Activated CD4-positive, alpha-beta T cell treated with anti-CD3 and anti-CD28 coated beads, Interleukin-2, amount 50 U/mL, for 16 hours (primary cell): ENCODE measurements at regions not wholly inside any gene's neighbourhood (a gene's known extent, or its start where the extent isn't known, plus 50 kb on each side); places are given as distances from the start of the nearest gene placed in this dataset.

Experiments used
- DNase-seq: peaks from one replicate; pipeline ENCODE4 v3.0.0-alpha.2; 2020

DNA sequence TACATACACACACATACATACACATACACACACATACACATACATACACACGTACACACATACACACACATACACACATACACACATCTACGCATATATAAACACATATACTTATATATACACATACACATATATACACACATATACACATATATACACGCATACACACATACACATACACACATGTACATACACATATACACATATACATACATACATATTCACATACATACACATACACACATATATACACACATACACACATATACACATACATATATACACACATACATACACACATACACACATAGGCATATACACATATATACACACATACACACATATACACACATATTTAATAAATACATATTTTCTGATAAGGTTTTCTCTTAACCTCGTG lies 324.0 kb downstream of the RPS6KC1 start:
- DNase-seq = no peak

DNA sequence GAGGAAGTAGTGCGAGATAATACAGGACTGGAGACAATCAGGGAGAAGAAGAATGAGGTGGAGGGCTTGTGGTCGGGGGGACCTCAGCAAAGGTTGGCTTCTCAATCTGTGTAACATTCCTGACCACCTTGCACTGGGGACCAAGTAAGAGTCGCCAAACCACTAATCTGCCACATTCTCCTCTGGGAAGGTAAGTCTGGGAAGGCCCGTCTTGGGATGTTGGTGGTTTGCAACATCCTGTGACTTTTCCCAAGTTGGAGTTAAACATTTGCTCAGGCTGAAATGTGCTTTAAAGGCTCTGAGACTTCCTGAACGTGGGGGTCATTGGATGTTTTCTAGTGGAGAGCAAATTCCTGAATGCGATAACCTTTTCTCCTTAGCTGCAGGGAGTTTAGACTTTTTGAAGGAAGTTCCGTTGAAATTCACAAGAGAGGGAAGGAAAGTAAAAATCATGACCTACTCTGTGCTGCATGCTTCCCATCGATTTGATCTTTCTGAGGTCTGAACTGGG lies 325.9 kb downstream of the RPS6KC1 start:
- no peak for DNase-seq

DNA sequence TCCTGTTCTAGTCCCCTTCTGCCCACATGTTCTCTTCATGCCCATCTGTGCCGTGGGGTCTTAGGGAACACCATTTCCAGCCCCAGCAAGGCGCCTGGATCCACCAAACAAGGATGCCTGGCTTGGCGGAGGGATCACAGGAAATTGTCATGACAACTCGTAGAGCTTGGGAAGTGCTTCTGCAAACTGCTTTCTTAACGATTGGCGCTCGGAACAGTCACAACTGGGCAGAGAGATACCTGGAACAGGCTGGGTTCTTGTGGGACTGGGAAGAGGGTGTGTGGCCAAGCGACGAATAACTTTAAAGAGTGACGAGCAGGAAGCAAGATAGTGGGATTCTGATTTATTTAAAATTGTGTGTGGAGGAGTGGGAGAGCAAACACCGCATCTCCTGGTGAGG lies 329.8 kb downstream of the RPS6KC1 start:
- no peak for DNase-seq

DNA sequence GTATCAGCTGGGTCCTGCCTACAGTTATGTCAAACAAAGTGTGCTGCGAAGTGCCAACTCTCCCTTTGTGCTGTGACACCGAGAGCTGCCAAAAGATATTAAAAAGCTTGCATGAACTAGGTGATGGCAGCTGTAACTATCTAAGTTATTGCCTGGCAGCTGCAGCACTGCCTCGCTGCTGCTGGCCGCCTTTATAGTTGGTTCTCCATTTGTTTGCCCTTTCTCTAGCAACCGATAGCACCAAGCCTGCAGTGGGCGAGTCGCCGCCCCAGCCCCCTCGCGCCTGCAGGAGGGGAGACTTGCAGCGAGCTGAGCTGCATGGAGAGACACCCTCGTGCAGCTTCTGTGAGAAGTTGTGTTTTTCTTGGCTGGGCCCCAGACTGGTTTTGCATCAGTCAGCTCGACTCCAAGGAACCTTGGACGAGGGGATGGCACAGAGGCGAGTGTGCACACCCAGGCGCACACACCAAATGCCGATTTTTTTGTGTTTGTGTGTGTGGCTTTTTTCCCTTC lies 330.6 kb downstream of the RPS6KC1 start:
- no peak for DNase-seq

DNA sequence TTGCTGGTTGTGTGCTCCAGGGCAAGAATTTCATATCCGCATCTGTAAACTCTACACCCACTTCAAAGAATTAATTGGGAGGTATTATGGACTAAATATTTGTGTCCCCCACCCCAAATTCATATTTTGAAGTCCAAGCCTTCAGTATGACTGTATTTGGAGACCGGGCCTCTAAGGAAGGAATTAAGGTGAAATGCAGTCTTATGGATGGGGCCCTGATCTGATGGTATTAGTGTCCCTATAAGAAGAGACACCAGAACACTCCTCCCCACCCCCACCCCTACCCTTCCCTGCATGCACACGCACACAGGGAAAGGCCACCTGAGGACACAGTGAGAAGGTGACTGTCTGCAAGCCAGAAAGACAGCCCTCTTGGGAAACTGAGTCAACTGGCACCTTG lies 332.4 kb downstream of the RPS6KC1 start:
- no peak for DNase-seq

DNA sequence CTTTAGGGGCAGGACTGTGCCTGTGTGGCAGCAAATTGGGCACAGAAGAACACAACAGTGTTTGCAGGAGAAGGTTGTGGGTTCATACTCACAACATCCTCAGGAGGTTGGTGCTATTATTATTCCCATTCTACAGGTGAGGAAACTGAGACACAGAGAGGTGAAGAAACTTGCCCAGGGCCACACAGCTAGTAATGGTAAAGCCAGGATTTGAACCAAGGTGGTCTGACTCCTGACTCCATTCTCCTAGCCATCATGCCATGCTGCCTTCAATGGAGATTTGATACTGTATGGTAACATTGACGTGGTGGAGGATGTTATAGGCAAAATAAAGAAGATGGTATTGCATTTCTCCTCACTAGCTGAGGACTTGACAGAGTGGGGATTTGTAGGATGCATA lies 334.2 kb downstream of the RPS6KC1 start:
- no peak for DNase-seq

DNA sequence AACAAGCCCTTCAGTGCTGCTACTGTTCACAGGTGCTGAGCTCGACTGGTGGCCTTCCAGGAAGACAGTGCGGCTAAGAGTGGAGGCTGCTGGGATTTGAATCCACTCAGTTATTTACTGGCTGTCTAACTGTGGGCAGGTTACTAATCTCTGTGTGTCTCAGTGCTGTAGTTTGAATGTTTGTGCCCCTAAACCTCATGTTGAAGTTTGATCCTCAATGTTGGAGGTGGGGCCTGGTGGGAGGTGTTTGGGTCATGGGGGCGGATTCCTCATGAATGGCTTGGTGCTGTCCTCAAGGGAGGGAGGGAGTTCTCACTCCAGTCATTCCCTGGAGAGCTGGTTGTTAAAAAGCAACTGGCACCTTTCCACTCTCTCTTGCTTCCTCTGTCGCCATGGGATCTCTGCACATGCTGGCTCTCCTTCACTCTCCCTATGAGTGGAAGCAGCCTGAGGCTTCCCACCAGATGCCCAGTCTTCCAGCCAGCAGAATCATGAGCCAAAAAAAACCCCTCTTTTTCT lies 334.8 kb downstream of the RPS6KC1 start:
- no peak for DNase-seq

DNA sequence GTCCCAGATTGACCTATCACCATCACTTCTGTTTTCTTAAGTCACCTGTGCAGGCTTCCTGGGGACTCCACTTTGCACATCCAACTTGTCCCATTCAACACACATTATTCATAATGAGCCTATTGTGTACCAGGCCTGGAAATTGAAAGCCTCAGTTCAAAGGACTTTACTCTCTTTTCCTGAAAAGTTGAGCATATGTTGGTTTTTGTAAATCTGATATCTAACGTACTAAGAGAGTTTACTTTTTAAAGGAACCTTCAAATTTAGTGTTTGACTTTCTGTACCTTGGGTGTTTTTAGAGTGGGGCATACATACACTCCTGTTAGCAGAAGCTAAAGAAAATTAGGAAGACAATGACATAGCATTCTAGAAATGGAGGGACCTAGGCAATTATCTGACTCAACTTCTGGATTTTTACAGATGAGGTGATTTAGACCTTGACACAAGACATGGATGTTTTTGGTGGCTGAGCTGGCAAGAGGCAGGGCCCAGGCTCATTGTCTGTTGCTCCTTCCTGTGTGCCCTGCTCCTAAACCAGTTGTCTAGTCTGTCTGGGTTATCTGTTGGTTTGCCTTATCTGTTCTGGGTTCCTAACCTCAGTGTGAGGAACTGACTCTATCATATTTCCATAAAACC lies 336.5 kb downstream of the RPS6KC1 start:
- DNase-seq = no peak

DNA sequence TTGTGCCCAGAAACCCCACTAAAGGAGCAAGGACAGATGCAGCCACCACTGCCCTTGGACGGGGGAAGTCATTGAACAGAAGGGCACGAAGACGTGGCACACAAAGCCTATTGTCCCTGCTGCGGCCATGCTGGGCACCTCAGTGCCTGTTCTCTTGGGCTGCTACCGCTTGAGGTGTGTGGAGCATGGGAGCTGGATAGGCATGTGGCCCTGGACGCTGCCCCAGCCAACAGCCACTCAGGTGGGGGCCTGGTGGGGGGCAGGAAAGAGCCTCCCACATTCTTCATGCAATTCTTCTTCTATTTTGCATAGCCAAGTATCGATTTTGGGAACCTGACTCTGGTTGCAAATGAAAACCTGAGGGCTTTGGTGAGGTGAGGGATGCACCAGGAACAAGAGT lies 337.2 kb downstream of the RPS6KC1 start:
- no peak for DNase-seq

DNA sequence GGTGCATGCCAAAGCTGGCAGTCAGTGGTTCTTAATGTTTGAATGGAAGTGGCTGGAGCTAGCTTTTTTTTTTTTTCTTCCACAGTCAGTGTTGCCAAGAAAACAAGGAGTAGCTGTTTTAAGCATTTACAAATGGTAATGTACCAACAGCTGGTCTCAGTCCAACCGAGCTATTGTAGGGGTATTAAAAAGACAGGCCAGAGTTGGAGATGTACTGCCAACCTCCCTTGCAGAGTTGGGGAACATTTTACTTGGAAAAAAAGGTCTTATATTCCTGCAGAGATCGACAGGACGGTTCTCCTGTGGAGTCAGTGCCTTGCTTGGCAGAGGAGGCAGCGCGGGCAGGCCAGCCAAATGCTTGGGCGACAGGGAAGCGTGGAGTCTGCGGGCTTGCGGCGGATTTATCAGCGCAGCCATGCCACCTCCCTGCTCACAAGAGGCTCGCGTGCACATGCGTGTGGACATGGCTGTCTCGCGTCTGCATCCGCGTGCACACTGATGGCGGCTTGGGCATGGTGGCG lies 338.1 kb downstream of the RPS6KC1 start:
- DNase-seq = no peak

DNA sequence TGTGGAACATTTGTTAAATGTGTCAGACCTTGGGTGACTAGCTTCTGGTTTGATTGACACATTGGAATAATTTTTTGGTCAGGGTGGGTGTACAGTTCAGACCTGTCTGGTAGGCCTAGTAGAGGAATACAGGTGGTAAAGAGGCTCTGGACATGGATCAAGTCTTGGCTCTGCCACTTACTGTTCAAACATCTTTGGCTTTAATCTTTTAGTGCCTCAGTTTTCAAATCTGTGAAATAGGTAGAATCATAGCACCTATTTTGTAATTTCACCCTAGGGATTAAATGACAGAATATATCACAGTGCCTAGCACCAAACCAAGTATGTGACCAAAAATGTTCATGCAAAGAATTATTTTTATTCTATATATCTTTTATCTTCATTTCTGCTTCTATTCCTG lies 340.4 kb downstream of the RPS6KC1 start:
- DNase-seq = no peak

DNA sequence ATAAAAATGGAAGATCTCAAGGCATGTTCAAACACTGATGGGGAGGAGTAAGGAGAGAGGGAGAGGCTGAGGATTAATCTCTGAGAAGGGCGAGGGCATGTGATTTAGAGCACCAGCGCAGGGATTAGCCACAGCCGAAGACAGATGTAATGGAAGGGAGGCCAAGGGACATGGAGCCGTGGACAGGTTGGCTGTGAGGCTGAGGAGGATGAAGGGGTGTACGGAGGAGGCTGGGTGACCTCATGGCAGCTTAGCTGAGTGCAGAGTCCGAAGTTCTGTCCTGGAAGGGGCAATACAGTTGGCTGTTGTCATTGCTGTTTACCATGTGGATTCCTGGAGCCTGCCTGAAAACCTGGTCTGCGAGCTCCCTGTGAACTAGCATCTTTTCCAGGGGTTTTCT lies 342.8 kb downstream of the RPS6KC1 start:
- no peak for DNase-seq

DNA sequence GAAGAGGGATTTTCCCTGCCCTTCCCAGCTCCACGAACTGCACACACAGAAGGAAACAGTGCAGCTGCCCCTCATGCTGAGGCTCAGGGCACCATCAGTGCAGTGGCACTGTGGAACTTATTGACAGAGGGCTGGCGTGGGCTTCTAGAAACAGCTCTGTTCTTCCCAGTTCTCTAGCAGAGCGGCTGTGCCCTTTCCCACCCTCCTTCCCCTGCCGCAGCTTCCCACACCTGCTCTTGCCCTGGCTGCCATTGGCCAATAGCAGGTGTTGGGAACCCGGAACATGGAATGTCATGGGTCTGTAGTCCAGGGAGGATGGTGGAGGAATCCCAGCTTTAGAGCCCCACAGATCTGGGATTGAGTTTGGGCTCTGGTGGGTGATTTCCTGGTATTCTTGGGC lies 343.8 kb downstream of the RPS6KC1 start:
- no peak for DNase-seq

DNA sequence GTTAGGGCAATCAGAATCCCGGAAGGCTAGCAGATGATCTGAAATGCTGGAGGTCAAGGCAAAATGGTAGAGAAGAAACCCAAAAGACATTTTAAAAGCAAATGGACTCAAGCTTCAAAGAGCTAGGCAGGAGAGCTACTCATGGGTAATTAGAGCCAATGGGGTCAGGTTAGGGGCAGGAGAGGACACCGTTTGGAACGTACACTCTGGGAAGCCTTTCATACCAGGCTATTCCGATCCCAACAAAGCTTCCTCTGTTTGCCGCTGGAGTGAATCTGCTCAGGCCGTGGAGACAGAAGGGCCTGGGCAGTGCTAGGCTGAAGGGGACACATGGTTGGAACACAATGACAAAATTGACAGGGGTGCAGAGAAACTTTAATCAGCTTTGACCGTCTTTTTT lies 346.6 kb downstream of the RPS6KC1 start:
- DNase-seq = no peak

DNA sequence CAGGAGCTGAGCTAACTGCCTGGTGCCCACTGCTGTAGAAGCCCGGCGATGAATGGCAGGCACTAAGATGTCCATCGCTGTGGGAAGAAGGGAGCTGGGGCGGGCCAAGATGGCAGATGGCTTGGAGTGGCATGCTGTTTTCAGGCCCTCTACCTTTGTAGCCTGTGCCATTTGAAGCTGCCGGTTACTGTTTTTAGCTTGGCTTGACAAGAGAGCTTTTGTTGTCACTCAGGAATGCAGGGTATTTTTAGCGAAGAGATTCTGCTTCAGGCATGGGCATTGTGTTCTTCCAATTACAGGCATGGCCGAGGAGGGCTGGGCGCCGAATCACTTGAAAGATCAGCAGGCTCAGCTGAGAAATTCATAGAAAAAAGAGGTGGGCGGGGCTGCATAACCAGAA lies 348.7 kb downstream of the RPS6KC1 start:
- DNase-seq = no peak

DNA sequence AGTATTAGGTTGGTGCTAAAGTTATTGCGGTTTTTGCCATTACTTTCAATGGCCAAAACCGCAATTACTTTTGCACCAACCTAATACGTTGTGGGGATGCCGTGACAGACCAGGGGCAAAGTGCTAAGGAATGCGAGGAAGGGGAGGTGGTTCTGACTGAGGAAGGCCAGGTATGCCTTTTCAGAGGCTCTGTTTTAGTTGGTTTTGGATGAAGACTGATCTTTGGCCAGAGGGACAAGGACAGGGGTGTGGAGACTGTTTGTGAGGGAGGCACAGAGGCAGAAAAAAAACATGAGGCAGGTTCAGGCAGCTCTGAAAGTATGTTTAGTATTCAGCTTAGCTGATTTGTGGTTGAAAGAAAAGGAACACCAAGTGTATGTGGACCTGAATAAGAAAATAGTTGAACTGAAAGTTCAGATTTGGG lies 358.2 kb downstream of the RPS6KC1 start:
- DNase-seq = no peak

DNA sequence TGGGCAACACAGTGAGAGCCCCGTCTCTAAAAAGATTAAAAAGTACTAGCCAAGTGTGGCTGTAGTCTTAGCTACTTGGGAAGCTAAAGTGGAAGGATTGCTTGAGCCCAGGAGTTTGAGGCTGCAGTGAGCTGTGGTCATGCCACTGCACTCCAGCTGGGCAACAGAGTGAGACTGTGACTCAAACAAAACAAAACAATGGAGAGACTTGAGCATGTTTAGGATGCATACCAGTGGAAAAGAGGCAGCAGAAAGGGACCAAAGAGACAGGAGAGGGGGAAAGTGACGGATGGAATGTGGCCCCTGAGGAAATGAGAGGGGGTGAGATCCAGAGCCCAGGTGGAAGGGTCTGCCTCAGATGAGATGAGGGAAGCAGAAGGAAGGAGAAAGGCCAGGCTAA lies 358.9 kb downstream of the RPS6KC1 start:
- no peak for DNase-seq

DNA sequence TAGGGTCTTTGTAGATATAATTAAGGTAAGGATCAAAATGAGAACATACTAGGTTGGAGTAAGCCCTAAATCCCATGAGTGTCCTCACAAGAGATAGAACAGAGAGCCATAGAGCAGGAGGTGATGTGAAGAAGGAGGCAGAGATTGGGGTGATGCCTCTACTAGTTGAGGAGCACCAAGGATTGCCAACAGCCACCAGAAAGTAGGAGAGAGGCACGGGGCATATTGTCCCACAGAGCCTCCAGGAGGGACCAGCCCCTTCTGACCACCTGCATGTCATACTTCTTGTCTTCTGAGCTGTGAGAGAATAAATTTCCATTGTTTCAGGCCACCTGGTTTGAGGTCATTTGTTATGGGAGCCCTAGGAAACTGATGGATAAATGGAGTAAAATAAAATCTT lies 363.3 kb downstream of the RPS6KC1 start:
- no peak for DNase-seq

DNA sequence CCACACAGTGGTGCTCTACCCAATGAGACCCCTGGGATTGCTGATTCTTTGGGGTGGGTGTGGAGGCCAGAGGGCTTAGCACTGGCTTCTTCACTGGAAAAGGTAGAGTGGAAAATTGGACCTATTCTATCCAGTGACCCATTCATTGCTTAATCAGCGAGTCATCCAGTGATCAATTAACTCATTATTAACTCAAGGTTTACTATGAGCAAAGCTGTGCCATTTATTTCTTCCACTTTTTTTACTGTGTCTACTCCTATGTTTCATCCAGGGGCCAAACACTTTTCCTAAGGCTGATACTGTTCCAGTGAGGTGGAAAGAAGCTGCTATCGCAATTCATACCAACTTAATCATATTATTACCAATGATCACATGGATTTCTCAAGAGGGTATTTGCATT lies 363.9 kb downstream of the RPS6KC1 start:
- DNase-seq = no peak

DNA sequence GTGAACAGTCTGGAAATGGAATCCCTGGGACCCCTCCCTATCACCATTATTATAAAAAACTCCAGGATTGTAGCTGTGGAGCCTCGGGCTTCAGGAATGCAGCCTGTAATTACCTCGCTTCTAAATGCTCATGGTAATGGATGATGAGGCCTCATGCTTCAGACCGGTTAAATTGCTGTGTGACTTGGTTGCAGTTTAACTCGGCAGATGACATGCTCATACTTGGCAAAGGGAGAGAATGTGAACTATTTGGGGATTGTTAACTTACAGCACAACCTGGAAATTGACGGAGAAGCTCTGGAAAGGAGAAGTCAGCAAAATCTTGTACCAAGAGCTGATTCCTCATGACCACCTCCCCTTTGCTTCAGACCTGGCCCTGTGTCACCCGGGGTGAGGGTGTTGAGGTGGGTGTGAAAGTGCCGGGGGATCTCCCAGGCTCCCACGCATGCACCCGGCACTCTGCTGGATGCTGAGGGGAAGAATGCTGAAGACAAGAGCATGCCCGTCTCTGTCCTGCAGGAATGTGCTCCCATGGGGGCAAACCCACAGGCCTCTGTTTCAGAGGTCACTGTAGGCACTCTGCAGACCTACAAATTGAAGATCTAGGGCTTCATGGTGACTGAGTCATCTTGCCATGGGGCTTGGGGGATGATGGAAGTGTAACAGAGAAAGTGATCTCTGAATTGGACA lies 364.8 kb downstream of the RPS6KC1 start:
- DNase-seq = no peak

DNA sequence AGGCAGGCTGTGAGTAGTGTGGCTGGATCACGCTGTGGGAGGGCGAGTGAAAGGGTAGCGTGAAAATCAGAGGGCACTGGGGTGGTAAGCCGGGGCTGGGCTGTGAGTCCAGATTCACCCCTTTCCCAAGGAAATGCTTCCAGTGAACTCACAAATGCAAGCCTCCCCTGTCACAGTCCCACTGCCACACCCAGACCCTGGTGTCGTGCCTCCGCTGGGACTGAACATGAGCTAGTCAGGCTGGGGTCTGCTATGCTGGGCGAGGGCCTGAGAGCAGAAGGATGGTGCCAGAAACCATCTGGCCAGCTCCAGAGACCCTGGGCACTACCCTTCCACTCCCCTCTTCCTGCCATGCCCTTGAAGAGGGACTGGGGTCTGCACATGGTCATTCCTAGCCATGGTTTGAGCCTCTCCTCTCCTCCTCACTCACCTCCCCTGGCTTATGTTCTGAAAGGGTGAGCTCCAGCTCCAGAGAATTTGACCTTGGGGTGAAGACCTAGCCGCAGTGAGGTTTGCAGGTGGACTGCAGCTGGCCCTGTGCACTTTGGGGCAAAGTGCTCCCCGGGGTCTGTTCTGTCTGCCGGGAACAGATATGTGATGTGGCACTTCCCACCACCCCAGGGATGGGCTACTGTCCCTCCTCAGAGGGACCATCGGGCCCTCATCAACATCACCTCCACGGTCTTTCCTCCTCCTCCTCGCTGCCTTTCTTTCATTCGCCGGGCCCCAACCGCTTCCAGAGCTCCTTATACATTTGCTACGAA lies 365.6 kb downstream of the RPS6KC1 start:
- no peak for DNase-seq

DNA sequence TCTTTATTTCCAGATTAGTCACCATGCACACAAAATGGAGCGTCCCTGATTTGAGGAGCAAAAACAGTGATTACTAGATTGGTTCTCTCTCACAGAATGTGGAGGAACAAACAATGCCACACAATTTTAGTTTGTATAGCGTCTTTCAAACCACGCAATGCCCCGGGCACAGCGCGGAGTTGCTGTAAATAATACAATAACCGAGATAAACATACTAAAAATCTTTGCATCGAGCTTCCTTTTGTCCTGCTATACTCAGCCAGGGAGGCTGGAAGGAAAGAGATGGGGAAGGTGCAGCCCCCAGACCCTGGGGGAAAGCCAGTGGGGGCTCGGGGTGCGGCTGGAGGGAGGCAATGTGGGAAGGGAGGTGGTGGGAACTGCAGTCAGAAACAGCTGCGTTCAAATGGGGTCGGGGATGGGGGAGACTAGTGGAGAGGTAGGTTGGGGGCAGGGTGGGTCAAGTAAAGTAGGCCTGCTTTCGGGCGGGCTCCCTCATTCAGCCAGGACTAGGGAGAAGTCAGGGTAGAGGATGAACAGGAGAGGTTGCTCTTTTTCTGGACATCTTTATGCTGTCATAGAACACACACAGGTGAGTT lies 366.3 kb downstream of the RPS6KC1 start:
- DNase-seq = no peak

DNA sequence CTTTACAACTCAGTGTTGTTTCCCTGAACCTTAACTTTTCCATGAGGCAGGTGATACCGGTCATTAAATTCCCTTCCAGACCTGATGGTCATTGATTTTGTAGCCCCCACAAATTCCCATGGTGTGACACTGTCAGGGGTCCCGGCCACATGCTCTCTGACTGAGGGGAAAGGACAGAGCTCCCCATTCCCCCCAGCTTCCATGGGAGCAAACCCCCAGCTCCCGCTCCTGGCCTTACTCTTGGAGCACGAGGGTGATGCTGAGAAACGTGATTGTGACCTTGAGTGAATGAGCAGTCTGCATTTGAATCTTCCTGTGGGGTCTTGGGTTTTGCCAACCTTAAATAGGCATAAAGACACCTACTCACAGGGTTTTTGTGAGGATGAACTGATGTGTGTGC lies 366.8 kb downstream of the RPS6KC1 start:
- DNase-seq = no peak
